ENCODE measurements at regions not wholly inside any gene's neighbourhood (a gene's known extent, or its start where the extent isn't known, plus 50 kb on each side); places are given as distances from the start of the nearest gene placed in this dataset.
A peak's percentile ranks its signal among the peaks of the same experiment; 100 is the strongest.

DNA sequence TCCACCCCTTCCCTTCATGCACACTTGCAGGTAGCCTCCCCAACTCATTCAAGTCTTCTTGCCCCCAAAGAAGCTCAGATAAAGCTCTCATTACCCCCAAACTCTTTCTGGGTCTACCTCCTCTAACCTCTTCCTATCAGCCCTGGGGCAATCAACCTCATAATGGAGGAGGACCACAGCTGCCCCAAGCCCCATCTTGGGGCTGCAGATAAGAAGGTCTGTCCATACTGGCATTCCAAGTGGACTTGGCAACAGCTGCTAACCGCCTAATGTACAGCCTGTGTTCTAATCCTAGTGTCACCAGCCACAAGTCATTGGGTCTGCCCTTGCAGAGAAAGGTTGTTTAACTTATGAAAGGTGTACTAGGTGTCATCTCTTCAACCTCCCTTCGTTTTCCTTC, 107.4 kb upstream of the ADGRF1 start:
- TF ChIP-seq, protein P1, sequence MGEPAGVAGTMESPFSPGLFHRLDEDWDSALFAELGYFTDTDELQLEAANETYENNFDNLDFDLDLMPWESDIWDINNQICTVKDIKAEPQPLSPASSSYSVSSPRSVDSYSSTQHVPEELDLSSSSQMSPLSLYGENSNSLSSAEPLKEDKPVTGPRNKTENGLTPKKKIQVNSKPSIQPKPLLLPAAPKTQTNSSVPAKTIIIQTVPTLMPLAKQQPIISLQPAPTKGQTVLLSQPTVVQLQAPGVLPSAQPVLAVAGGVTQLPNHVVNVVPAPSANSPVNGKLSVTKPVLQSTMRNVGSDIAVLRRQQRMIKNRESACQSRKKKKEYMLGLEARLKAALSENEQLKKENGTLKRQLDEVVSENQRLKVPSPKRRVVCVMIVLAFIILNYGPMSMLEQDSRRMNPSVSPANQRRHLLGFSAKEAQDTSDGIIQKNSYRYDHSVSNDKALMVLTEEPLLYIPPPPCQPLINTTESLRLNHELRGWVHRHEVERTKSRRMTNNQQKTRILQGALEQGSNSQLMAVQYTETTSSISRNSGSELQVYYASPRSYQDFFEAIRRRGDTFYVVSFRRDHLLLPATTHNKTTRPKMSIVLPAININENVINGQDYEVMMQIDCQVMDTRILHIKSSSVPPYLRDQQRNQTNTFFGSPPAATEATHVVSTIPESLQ (CRISPR knock-in tag; conservative IDR thresholded peaks at IDR 0.05), result no peak
- TF ChIP-seq CEBPB (IDR thresholded peaks at IDR 0.05; ENCODE audit: borderline replicate concordance, low read depth, low read length), result no peak
- TF ChIP-seq ZNF615 (CRISPR knock-in tag; IDR thresholded peaks at IDR 0.05; ENCODE audit: borderline replicate concordance), result no peak
- H3K9ac ChIP-seq (ENCODE audit: insufficient read depth, low read depth, low read length), result no peak overlapping the region
- no TSS peak for BruUV-seq (replicated peaks)
- no peaks in the 10 kb centered on the region for H3K36me3 ChIP-seq (replicated peaks in 1 of 2; ENCODE audit: control insufficient read depth in 1 of 2, insufficient read depth in 2 of 2, low read length in 2 of 2)
- FAIRE-seq (no peak), DNase-seq (ENCODE audit: low spot score) (no peak), ATAC-seq (no peak)
- peak overlapping the region; percentile 46 for H2AFZ ChIP-seq (ENCODE audit: low read length)
- in situ Hi-C loops (cut with HindIII; ENCODE audit: extremely low pct_ligation_motif_present, low pct_unique_long_range_greater_than_20kb) (no loop called here), intact Hi-C loops (cut with micrococcal nuclease; ENCODE audit: unreplicated experiment) (loop anchor here (5.0 kb wide), 1 partner anchor 78 kb away; no protein-coding TSS in a partner anchor)
- 54% methylated on average over 2 of the region's 2 CpGs for WGBS (ENCODE audit: low lambda C conversion rate)
- H4K20me1 ChIP-seq (ENCODE audit: insufficient read depth, low read length), result no peaks in the 10 kb centered on the region
- ChIA-PET CTCF (ENCODE audit: low intra/inter-chr PET ratio, low total read pairs) (no interaction called here), POLR2A (interaction anchor here (1.0 kb wide), 1 partner anchor 15 kb away, joined by 3 read pairs; no protein-coding TSS in a partner anchor)
- no peaks in the 10 kb centered on the region for H3K9me3 ChIP-seq (ENCODE audit: low read length)
- H3K27ac ChIP-seq (ENCODE audit: extremely low read length, insufficient read depth, low read length), result no peak overlapping the region
- no peaks in the 10 kb centered on the region for H3K27me3 ChIP-seq (ENCODE audit: control insufficient read depth in 1 of 2, insufficient read depth in 2 of 2, low read length in 2 of 2)
- no peaks in the 10 kb centered on the region for H3K79me2 ChIP-seq (ENCODE audit: insufficient read depth, low read length)
- no peak overlapping the region for H3K4me2 ChIP-seq (ENCODE audit: low read depth, low read length)
- H3K4me1 ChIP-seq (ENCODE audit: insufficient read depth, low read length), result peaks cover 63% of the 10 kb centered on the region
- no peak overlapping the region for H3K4me3 ChIP-seq (replicated peaks in 1 of 3; ENCODE audit: insufficient read depth in 1 of 3, low read depth in 2 of 3, low read length in 3 of 3)

DNA sequence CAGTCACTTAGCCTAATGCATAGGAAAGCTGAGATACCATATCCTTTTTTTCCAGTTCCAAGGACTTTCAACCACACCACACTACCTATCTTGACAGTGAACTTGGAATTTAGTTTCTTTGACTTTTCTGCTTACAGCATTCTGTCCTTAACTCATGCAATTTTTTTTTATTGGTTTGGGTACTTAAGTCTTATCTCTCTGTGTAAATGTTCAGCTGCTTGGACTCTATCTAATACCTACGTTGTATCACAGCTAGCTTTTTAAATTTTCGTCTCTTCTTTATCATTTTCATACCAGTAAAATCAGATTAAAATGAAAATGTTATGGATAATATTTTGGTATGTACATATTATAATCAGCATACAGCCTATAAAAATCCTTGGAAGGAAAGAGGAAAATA, 106.9 kb upstream of the ADGRF1 start:
- Histone ChIP-seq H3K27me3 (ENCODE audit: control insufficient read depth in 1 of 2, insufficient read depth in 2 of 2, low read length in 2 of 2) (no peaks in the 10 kb centered on the region), H3K4me2 (ENCODE audit: low read depth, low read length) (no peak overlapping the region), H3K9ac (ENCODE audit: insufficient read depth, low read depth, low read length) (no peak overlapping the region), H3K27ac (ENCODE audit: extremely low read length, insufficient read depth, low read length) (no peak overlapping the region), H3K79me2 (ENCODE audit: insufficient read depth, low read length) (no peaks in the 10 kb centered on the region), H3K4me3 (replicated peaks in 1 of 3; ENCODE audit: insufficient read depth in 1 of 3, low read depth in 2 of 3, low read length in 3 of 3) (no peak overlapping the region), H3K9me3 (ENCODE audit: low read length) (no peaks in the 10 kb centered on the region), H3K4me1 (ENCODE audit: insufficient read depth, low read length) (peaks cover 63% of the 10 kb centered on the region), H3K36me3 (replicated peaks in 1 of 2; ENCODE audit: control insufficient read depth in 1 of 2, insufficient read depth in 2 of 2, low read length in 2 of 2) (no peaks in the 10 kb centered on the region), H2AFZ (ENCODE audit: low read length) (no peak overlapping the region), H4K20me1 (ENCODE audit: insufficient read depth, low read length) (no peaks in the 10 kb centered on the region)
- TF ChIP-seq, protein P2, sequence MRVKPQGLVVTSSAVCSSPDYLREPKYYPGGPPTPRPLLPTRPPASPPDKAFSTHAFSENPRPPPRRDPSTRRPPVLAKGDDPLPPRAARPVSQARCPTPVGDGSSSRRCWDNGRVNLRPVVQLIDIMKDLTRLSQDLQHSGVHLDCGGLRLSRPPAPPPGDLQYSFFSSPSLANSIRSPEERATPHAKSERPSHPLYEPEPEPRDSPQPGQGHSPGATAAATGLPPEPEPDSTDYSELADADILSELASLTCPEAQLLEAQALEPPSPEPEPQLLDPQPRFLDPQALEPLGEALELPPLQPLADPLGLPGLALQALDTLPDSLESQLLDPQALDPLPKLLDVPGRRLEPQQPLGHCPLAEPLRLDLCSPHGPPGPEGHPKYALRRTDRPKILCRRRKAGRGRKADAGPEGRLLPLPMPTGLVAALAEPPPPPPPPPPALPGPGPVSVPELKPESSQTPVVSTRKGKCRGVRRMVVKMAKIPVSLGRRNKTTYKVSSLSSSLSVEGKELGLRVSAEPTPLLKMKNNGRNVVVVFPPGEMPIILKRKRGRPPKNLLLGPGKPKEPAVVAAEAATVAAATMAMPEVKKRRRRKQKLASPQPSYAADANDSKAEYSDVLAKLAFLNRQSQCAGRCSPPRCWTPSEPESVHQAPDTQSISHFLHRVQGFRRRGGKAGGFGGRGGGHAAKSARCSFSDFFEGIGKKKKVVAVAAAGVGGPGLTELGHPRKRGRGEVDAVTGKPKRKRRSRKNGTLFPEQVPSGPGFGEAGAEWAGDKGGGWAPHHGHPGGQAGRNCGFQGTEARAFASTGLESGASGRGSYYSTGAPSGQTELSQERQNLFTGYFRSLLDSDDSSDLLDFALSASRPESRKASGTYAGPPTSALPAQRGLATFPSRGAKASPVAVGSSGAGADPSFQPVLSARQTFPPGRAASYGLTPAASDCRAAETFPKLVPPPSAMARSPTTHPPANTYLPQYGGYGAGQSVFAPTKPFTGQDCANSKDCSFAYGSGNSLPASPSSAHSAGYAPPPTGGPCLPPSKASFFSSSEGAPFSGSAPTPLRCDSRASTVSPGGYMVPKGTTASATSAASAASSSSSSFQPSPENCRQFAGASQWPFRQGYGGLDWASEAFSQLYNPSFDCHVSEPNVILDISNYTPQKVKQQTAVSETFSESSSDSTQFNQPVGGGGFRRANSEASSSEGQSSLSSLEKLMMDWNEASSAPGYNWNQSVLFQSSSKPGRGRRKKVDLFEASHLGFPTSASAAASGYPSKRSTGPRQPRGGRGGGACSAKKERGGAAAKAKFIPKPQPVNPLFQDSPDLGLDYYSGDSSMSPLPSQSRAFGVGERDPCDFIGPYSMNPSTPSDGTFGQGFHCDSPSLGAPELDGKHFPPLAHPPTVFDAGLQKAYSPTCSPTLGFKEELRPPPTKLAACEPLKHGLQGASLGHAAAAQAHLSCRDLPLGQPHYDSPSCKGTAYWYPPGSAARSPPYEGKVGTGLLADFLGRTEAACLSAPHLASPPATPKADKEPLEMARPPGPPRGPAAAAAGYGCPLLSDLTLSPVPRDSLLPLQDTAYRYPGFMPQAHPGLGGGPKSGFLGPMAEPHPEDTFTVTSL (CRISPR knock-in tag; IDR thresholded peaks at IDR 0.05; ENCODE audit: borderline replicate concordance), result 0 out of 2 replicates have a peak, but pooled peaks have one; percentile 11
- TF ChIP-seq RBM39 (IDR thresholded peaks at IDR 0.05; ENCODE audit: low read depth, low read length, poor library complexity, severe bottlenecking), result no peak
- ATAC-seq (no peak), DNase-seq (ENCODE audit: low spot score) (no peak), FAIRE-seq (no peak)
- WGBS (ENCODE audit: low lambda C conversion rate), result 75% methylated on average over 2 of the region's 2 CpGs
- in situ Hi-C loops (cut with HindIII; ENCODE audit: extremely low pct_ligation_motif_present, low pct_unique_long_range_greater_than_20kb) (no loop called here), intact Hi-C loops (cut with micrococcal nuclease; ENCODE audit: unreplicated experiment) (loop anchor here (5.0 kb wide), 1 partner anchor 78 kb away; no protein-coding TSS in a partner anchor)
- BruUV-seq (replicated peaks), result no TSS peak
- POLR2A ChIA-PET, result interaction anchor here (1.0 to 2.0 kb wide), 3 partner anchors 9 to 73 kb away, joined by 3 to 7 read pairs (median 3); no protein-coding TSS in a partner anchor
- CTCF ChIA-PET (ENCODE audit: low intra/inter-chr PET ratio, low total read pairs), result no interaction called here
